Thoracic aorta (tissue), 2 donors: ENCODE measurements at regions not wholly inside any gene's neighbourhood (a gene's known extent, or its start where the extent isn't known, plus 50 kb on each side); places are given as distances from the start of the nearest gene placed in this dataset.

Source experiments
- ATAC-seq: fragments of 150-250 bp; one replicate; pipeline ENCODE4 v1.8.0; 2017; ENCODE audit warnings: low read depth; ENCODE audit not compliant: insufficient number of reproducible peaks, low FRiP score
- DNase-seq: peaks from one replicate; pipeline ENCODE4 v3.0.0-alpha.2; 2020; ENCODE audit warnings: low spot score
- H3K27ac ChIP-seq, 2 donors: fragments of 200-600 bp; sonication (generic); 1 replicate in 1 of 2; 2 replicates in 1 of 2; pipeline ENCODE4 v1.5.1; 2016; ENCODE audit warnings: mild to moderate bottlenecking in 2 of 2, moderate library complexity in 2 of 2
- H3K27me3 ChIP-seq: fragments of 200-600 bp; sonication (generic); replicated peaks from 2 replicates; pipeline ENCODE4 v1.6.0; 2016; ENCODE audit warnings: mild to moderate bottlenecking; ENCODE audit not compliant: insufficient read depth
- H3K36me3 ChIP-seq: fragments of 200-600 bp; sonication (generic); one replicate; pipeline ENCODE4 v1.5.1; 2016
- H3K4me1 ChIP-seq, 2 donors: fragments of 200-600 bp; sonication (generic); 1 replicate in 1 of 2; 2 replicates in 1 of 2; pipeline versions ENCODE4 v1.5.1 to v1.6.0; 2016; ENCODE audit warnings: low read depth in 2 of 2, mild to moderate bottlenecking in 1 of 2; ENCODE audit not compliant: control insufficient read depth in 1 of 2
- H3K4me3 ChIP-seq: fragments of 200-600 bp; sonication (generic); 2 replicates; pipeline ENCODE4 v1.5.1; 2016; ENCODE audit warnings: mild to moderate bottlenecking
- H3K9me3 ChIP-seq: fragments of 200-600 bp; sonication (generic); 2 replicates; pipeline ENCODE4 v1.5.1; 2016
- TF ChIP-seq, protein P1 (sequence below): fragments of 200-600 bp; sonication (generic); IDR thresholded peaks from one replicate; pipeline ENCODE4 v1.5.1; 2019; ENCODE audit warnings: antibody characterized with exemption

DNA sequence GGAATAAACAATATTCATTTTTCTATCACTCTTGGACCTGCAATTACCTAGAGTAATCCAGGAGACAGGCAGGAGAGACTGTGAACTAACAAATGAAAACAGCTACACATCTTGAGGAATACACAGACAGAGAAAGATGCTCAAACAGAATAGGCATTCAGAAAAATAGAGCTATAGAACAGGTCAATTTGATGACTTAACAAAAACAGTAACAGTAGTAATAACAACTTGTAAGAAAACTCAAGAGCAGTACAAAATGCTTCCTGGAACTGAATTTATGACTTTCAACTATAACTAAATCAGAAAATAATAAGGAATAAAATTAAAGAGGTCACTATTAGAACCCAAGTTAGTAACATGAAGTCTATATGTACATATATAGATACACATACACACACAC lies 579.3 kb downstream of the TLR4 start:
- Histone ChIP-seq H3K27me3 (no peaks in the 10 kb centered on the region), H3K36me3 (no peaks in the 10 kb centered on the region), H3K27ac (no peak overlapping the region), H3K4me1 (no peaks in the 10 kb centered on the region), H3K4me3 (no peak overlapping the region), H3K9me3 (no peaks in the 10 kb centered on the region)
- TF ChIP-seq, protein P1, sequence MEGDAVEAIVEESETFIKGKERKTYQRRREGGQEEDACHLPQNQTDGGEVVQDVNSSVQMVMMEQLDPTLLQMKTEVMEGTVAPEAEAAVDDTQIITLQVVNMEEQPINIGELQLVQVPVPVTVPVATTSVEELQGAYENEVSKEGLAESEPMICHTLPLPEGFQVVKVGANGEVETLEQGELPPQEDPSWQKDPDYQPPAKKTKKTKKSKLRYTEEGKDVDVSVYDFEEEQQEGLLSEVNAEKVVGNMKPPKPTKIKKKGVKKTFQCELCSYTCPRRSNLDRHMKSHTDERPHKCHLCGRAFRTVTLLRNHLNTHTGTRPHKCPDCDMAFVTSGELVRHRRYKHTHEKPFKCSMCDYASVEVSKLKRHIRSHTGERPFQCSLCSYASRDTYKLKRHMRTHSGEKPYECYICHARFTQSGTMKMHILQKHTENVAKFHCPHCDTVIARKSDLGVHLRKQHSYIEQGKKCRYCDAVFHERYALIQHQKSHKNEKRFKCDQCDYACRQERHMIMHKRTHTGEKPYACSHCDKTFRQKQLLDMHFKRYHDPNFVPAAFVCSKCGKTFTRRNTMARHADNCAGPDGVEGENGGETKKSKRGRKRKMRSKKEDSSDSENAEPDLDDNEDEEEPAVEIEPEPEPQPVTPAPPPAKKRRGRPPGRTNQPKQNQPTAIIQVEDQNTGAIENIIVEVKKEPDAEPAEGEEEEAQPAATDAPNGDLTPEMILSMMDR, result no peak
- ATAC-seq (no peak), DNase-seq (no peak)

DNA sequence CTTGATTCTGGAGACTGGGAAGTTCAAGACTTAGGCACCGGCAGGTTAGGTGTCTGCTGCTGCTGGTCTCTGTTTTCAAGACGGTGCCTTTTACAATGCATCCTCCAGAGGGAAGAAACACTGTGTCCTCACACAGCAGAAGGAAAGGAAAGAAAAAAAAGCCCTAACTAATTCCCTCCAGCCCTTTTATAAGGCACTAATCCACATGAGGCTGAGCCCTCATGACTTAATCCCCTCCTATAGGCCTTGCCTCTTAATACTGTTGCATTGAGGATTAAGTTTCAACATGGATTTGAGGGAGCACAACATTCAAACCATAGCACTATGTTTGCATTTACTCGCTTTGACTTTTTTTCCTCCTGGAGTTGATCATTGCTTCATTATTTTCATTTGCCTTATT lies 585.9 kb downstream of the TLR4 start:
- no peak overlapping the region for H3K27ac ChIP-seq
- ATAC-seq, result no peak
- H3K4me1 ChIP-seq, result no peaks in the 10 kb centered on the region

DNA sequence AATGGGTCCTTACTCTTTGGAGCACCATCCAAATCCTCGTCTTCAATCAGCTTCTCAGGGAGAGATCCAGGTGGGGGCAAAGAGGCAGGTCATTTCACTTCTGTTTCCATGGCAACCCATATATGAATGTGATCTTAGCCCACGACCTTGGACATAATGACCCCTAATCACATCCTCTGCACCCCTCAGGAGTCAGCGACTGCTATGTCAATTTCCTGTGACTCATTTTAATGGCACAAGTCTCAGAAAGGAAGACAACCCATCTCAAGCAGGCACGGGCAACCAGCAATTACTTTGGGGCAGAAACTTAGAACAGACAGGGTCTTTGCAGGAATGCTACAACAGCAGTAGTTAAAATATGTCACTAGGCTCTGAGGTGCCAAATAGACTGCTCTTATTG lies 591.2 kb downstream of the TLR4 start:
- H3K27me3 ChIP-seq, result no peaks in the 10 kb centered on the region
- H3K4me3 ChIP-seq, result no peak overlapping the region
- no peak overlapping the region for H3K27ac ChIP-seq
- H3K36me3 ChIP-seq, result no peaks in the 10 kb centered on the region
- ATAC-seq, result no peak
- no peaks in the 10 kb centered on the region for H3K4me1 ChIP-seq
- DNase-seq, result no peak
- no peaks in the 10 kb centered on the region for H3K9me3 ChIP-seq
- TF ChIP-seq, protein P1, result no peak

More for the DNA sequence above, 585.9 kb downstream of the TLR4 start:
- Histone ChIP-seq H3K9me3 (no peaks in the 10 kb centered on the region), H3K36me3 (no peaks in the 10 kb centered on the region), H3K27me3 (no peaks in the 10 kb centered on the region), H3K4me3 (no peak overlapping the region)
- no peak for DNase-seq
- TF ChIP-seq, protein P1, result no peak

DNA sequence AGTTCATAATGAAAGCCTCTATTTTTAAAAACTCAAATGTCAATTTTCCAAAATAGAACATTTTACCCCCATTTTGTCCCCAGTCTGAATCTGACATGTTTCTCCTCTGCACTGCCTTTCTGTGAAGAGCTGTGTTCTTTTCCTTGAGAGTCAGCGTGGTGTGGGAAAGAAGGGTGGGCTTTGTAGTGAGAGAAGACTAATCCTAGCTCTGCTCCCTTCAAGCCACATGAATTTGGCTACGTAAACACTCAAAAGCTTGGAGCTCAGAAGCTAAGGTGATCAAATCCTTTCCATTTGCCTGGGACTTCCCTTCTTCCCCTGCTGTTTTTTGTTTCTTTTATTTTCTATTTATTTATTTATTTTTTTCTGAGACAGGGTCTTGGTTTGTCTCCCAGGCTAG lies 598.5 kb downstream of the TLR4 start:
- H3K36me3 ChIP-seq, result no peaks in the 10 kb centered on the region
- H3K27me3 ChIP-seq, result no peaks in the 10 kb centered on the region
- TF ChIP-seq, protein P1, result no peak
- DNase-seq (no peak), ATAC-seq (no peak)
- no peak overlapping the region for H3K27ac ChIP-seq
- H3K4me3 ChIP-seq, result no peak overlapping the region
- no peaks in the 10 kb centered on the region for H3K9me3 ChIP-seq
- H3K4me1 ChIP-seq, result no peaks in the 10 kb centered on the region

DNA sequence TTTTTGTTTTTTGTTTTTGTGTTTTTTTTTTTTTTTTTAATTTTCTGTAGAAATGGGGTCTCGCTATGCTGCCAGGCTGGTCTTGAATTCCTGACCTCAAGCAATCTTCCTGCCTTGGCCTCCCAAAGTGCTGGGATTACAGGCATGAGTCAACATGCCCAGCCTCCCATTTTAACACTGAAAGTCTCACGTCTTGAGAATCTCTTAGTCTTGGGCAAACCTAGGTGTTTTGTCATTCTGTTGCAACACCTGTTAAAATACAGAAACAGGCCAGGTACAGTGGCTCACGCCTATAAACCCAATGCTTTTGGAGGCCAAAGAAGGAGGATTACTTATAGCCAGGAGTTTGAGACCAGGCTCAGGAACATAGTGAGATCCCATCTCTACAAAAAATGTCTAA lies 599.0 kb downstream of the TLR4 start:
- Histone ChIP-seq H3K27me3 (no peaks in the 10 kb centered on the region), H3K4me1 (no peaks in the 10 kb centered on the region), H3K27ac (no peak overlapping the region), H3K36me3 (no peaks in the 10 kb centered on the region), H3K4me3 (no peak overlapping the region), H3K9me3 (no peaks in the 10 kb centered on the region)
- TF ChIP-seq, protein P1, result no peak
- ATAC-seq (no peak), DNase-seq (no peak)
